Dedifferentiated amniotic fluid mesenchymal stem cell (primary cell): ENCODE measurements at regions not wholly inside any gene's neighbourhood (a gene's known extent, or its start where the extent isn't known, plus 50 kb on each side); places are given as distances from the start of the nearest gene placed in this dataset.
A peak's percentile ranks its signal among the peaks of the same experiment; 100 is the strongest.
"Not testable (repeated sequence)": the region's sequence is repeated elsewhere in the genome, so short reads cannot be mapped to it uniquely, and the experiment has no call there.

Experiments
- DNase-seq: peaks from one replicate; pipeline ENCODE4 v3.0.0-alpha.2; 2016; ENCODE audit errors: extremely low spot score

DNA sequence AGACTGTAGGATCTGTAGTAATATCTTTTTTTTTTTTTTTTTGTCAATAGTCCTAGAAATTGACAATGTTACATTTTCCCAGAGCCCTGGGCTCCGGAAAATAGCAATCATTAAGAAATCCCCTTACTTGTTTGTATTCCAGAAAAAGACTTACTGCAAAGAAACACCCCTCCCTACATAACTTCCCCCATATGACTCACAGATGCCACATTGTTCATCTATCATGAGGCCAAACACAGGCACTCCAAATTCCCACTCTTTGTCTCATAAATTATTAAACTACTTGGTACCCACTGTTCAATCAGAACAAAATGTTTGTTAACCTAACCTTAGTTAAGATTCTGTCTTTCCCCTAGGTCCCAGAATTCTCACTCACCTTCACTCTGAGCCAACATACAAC, 53.5 kb downstream of the TEX51 start:
- DNase-seq: no peak

DNA sequence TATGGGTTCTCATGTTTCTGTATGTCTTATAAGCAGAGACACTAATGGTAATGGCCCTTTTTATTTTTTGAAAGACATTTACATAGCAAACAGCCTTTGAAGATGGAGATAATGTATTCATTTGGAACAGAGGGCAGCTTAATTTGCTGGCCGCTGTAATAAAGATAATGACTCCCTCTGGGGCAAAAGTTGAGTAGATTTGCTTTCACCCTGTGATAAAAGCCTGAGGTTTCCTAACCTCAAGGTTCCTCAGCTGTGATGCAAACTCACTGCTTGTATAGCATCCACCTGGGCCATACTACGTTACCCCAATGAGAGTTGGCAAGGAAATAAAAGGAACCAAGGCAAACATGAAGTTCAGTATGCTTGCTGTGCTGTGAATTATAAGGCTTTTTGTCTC, 54.8 kb downstream of the TEX51 start:
- no peak for DNase-seq

DNA sequence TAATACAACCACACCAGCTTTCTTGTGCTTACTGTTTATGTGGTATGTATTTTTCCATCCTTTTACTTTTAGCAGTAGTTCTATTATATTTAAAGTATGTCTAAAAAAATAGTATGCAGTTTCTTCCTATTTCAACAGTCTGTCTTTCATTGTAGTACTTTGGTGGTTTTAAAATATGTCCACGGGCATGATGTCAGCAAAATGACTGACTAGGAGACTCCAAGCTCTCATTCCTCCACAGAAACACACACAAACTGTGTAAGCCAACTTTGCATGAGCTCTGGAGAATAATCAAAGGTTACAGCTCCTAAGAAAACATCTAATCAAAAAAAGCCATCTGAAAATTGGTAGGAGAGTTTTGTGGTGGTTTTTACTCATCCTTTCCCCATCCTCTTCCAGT, 56.1 kb downstream of the TEX51 start:
- DNase-seq: no peak

DNA sequence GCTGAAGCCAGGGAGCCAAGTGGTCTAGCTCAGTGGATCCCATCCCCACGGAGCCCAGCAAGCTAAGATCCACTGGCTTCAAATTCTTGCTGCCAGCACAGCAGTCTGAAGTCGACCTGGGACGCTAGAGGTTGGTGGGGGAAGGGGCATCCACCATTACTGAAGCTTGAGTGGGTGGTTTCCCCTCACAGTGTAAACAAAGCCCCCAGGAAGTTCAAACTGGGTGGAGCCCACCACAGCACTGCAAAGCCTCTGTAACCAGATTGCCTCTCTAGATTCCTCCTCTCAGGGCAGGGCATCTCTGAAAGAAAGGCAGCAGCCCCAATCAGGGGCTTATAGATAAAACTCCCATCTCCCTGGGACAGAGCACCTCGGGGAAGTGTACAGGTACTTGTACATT, 58.1 kb downstream of the TEX51 start:
- not testable (repeated sequence) for DNase-seq

DNA sequence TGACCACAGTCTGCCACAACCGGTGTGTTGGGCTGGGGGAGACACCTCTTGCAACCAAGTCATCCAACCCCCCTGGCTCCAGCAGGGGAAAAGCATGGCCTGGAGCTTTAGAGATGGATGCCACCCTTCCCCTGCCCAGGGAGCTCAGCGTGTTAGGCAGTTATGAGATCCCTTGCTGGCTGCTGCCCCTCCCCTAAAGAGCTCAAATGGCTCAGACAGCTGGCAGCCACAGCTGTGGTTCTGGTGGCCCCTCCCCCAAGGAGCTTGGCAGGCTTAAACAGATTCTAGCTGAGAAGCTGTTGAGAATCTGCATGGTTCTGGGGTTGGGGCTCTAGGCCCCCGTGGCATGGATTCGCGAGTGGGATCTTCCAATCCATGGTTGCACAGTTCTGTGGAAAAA, 64.7 kb downstream of the TEX51 start:
- no peak for DNase-seq

DNA sequence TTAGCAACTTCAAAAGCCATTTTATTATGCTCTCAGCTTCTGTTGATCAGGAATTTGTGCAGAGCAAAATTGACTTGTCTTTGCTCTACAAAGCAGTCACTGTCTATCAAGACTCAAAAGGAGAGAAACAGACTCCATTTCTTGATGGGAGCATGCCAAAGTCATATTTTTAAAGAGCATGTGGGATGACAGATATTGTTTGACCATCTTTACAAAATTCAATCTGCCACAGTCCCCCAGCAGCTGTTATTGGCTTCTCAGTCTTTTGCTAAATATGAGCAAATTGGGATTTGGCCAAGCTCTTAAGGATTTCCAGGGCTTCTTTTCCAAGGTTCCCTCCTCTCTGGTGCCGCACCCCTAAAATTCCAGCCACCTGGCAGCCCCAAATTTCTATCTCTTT, 67.9 kb downstream of the TEX51 start:
- no peak for DNase-seq

DNA sequence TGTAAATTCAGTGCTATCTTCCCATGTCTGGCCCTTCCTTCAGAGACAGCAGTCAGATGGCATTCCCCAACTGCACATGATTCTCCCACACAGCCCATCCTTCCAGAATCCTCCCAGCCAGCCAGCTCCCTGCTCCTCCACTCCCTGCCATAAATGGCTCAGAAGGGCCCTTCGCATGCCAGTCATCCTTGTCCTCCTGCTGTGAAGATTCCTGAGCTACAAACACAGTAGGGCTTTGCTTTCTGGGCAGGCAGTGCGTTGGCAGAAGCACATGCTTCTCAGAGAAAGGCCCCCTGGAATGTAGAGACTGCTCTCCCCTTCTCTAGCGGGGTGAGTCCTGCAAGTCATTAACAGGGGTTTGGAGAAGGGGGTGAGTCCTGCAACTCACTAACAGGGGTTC, 71.9 kb downstream of the TEX51 start:
- DNase-seq: no peak

DNA sequence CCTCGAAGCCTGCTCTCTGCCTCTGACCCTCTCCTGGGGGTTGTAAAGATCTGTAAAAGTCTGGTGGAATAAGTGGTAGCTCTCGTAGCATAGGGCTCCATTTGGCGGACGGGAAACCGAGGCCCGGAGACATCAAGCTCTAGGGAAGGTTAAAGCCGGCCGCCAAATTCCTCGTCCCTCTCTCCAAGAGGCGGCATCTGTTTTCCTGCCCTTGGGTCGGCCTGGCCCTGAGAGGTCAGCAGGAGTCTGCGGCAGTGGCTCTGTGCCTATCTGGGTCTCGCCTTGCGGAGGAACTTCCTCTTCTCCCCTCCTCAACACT, 72.4 kb downstream of the TEX51 start:
- DNase-seq: no peak

DNA sequence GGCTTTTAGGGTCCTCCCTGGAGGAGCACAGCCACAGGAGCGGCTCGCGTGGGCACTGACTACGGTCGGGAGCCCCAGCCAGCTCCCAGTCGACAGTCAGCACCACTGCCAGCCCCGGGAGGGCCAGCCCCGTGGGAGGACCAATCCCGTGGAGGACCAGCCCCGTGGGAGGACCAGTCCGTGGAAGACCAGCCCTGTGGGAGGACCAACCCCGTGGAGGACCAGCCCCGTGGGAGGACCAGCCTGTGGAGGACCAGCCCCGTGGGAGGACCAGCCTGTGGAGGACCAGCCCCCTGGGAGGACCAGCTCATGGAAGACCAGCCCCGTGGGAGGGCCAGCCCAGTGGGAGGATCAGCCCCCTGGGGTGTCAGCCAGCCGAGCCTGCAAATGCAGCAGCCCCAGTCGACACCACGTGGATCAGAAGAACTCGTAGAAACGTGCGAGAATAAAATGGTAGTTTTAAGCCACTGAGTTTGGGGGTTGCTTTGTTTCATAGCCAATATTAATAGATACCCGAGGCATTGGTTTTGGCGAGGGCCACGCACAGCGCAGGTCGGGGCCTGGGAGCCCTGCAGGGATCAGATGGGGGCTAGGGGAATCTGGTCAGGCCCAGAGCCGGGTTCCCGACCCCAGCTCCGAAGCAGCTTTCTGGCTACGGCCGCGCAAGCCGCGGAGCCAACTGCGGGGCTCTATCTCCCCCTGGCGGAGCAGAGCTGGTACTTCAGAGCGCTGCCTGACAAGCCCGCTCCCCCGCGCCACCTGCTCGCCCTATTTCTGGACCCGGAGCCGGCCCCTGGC, 73.0 kb downstream of the TEX51 start:
- DNase-seq: peak; percentile 43

DNA sequence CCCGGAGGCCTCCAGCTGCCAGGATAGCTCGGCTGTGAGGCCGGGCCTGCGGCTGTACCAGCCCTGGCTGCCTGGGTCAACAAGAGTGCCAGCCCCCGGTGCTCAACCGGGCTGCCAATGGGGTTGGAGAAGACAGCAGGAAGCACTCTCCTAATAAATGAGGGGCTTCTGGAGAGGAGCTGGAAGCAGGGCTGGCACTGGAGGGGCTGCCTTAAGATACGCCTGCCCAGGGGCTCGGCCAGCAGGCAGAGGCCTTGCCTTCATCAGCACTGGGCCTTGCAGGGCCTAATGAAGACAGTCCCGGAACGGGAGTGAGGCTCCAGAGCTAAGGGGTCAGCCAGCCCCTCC, 73.6 kb downstream of the TEX51 start:
- no peak for DNase-seq

DNA sequence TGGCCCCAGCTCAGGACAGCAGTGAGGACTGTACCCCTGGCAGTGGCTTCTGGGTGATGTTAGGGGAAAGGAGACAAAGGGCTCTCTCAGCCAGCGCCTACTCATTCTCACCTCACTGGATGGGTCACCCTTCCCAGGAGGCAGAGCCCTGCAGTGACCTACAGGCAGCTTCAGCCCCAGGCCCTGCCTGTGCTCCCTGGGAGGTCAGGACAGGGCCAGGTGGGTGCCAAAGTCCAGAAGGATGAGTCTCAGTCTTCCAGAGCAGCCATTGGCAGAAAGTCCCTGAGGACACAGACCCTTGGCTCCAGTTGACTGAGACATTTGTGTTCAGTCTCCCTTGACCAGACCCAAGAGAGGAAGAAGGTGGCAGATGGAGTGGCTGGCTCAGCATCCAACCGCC, 75.1 kb downstream of the TEX51 start:
- DNase-seq: no peak

DNA sequence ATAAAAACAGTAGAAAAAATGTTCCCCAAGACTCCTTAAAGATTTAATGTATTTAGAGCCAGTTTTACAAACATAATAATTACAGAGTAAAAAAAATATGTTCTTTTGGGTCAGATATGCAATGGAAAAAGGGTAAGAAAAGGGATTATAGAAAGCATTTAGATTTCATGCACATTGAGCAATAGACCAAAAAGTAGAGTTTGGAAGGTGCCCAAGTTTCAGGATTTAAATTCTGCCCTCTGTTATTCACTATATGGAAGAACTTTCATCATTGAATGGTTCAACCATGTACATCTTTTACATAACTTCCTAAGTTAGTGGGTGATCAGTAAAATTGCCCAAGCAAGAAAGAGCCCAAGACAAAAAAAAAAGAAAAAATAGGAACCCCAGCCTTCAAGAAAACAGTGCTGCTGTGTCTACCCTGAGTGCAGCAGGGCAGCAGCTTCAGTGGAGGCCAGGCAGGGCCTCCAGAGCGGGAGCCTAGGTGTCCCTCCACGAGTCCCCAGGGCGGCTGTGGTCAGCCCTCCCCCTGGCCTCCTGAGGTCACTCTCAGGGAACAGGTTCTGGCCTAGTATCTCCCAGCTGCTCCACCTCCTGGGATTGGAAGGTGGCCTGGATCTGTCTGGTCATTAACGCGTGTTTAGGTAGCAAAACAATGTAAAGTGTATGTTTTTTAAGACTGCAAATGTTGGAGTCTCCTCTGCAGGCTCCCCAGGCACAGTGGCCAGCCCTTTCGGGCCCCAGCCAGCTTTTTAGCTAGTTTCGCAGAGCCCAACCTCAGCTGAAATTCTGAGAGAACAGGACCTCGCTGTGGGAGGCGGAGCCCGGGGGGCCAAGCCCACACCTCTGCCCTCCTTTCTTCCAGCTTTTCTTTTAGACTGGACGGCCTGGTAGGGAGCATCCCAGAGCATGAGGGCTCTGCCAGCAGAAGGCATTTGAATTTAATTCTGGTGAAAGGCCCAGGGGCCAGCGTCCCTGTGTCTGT, 77.3 kb downstream of the TEX51 start:
- peak; percentile 38 for DNase-seq

DNA sequence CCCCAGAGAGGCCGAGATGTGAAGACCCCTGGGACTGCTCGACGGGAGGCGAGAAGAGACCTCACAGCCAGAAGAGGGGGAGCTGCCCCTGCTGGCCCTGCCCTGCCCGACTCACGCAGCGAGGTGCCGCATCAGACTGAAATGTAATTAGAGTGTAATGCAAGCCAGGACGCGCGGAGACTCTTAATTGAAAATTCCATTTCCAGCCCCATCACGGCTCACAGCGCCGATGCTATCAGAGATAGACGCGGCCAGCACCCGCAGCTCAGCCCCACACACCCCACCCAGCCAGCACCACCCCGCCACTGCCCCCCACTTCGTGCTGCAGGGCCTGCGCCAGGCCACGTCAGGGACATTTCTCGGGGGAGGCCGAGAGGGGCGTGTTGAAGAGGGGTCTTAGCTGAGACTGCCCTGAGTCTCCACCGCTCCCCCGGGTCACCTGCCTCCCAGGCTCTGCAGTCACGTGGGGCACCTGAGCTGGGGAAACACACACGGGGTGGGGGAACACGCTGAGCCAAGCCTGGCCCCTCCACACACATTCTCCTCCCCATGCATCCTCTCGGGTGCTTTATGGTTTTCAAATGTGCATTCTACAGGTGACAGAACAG, 78.1 kb downstream of the TEX51 start:
- no peak for DNase-seq

DNA sequence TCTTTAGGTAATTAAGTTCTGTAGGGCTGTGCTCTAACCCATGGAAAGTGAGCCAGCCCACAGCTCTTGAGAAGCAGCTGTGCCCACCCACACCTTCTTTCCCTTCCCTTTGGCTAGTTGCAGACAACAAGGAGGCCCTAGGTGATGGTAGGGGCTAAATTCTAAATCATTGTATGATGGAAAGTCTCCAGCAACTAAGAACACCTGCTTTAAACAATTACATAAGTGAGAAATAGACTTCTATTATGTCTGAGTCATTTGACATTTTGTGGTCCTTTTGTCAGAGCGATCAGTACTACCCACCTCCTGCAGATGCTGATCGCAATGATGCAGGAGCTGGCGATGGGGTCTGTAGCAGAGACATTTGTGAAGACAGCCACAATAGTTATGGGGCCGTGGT, 79.6 kb downstream of the TEX51 start:
- DNase-seq: no peak

DNA sequence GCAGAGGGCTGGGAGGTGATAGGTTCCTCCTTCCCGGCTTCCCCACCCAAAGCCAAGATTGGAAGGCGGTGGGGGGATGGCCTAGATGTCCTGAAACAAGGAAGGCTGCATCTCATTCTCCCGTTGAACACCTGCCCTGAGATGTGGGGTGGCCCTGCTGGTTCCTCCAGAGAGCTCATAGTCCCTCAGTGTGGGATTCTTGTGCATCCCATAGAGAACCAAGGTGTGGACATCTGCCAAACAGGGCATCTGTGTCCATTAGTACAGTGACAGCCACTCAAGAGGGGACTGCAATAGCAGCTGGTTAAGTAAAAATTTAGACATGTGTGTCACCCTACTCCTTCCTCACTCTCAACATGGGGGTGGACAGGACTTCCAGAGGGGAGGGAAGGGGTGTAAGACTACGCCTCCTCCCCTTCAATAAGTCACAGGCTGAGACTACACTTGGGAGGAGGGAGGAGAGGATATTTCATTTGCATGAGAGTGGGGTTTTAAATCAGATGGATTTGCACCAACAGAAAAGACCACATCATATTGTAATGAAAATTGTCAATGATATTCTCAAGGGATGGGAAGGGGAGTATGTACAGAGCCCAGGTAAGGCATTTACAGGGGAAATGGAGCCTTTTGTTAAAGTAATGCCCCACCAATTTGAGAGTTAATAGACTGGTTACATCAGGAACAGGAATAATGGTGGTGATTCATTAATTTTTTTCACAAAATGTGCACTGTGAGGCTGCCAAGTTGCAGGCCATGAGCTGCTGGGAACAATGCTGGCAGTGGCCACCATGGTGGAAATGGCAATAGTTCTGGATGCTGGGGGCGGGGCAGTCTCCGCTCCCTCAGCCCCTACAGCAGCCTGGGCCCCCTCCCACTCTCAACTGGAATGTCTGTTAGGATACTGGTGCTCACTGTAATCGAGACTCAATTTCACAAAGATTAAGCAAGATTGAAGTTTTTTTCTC, 80.6 kb downstream of the TEX51 start:
- no peak for DNase-seq

DNA sequence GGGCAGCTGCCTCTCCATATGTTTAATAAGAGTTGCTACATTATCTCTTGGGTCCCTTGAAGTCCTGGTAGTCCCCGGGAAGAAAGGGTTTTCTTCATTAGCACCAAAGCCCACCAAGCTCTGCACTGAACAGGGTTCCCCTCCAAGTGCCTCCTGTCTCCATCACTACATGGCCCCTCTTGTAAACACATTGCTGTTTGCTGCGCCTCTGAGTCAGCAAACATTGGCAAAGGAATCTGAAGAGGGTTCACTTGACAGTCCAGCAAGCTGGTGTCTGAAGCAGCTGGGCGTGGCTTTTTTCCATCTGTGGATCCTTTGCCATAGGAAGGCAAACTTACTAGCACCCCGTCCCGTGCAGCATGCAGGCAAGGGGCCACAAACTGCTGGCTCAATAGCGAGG, 82.8 kb downstream of the TEX51 start:
- no peak for DNase-seq

DNA sequence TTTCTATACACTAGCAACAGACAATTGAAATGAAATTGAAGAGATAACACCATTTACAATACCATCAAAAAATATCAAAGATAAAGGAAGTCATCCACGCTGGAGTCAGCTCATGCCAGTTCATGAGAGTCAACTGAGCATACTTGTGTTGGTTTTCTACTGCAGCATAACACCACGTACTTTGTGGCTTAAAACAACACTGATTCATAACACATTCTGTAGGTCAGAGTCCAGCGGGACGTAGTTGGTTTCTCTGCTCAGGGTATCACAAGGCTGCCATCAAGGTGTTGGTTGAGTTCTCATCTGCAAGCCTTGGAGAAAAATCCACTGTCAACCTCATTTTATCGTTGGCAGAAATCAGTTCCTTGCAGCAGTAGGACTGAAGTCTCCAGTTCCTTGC, 84.2 kb downstream of the TEX51 start:
- DNase-seq: no peak

DNA sequence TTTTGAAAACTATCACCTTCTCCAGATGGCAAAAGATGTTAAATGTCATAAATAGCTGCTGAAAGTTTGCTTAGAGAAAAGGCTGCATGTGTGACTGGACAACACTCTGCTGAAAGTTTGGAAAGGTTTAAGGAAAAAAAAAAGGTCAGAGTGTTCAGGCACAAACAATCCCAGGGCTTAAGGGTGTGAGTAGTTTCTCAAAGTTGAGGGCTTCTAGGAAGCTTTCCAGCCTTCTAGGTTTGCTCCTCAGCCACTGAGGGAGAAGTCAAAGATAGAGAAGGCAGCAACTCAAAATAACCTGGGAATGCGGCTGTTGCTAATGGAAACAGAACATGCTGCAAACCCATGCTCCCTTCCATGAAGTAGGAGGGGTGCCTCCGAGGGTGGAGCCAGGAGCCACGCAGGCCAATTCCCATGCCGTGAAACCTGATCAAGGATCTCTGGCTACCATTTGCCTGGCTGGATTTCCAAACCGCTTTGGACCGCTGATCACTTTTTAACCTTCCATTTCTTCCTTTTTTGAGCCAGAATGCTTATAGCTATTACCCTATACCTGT, 88.0 kb downstream of the TEX51 start:
- DNase-seq: no peak

DNA sequence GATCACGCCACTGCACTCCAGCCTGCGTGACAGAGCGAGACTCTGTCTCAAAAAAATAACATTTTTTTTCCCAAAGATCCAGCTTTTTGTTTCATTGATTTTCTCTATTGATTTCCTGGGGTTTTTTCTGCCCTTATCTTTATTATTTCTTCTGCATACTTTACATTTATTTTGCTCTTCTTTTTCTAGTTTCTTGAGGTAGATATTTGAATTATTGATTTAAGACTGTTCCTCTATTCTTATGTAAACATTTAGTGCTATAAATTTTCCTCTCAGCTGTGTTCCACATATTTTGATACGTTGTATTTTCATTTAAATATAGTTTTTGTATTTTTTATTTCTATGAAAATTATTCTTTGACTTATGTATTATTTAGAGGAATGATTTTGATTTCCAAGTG, 89.8 kb downstream of the TEX51 start:
- DNase-seq: no peak

DNA sequence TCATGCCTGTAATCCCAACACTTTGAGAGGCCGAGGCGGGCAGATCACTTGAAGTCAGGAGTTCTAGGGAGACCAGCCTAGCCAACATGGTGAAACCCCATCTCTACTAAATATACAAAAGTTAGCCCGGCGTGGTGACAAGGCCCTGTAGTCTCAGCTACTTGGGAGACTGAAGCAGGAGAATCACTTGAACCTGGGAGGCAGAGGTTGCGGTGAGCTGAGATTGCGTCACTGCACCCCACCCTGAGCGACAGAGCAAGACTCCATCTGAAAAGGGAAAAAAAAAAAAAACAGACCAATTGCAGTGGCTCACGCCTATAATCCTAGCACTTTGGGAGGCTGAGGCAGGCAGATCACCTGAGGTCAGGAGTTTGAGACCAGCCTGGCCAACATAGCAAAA, 90.4 kb downstream of the TEX51 start:
- not testable (repeated sequence) for DNase-seq

DNA sequence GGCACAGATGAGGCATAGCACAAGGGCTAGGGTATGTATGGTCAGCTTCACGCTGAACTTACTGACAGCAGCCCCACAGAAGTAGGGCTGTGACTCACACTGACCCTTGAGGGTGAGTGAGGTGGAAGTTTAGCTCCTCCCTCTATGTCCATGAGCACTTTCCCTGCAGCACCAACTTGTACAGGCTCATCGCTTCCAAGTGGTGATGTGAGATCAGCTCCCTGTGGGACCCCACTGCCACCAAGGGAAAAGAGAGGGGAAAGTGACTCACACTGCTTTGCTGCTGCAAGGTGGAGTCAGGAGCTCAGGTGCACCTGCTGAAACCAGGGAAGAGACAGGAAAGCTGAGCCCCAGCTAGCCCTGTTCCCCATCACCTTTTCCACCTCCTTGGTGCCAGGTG, 91.5 kb downstream of the TEX51 start:
- no peak for DNase-seq
